ELF-1 (cell line): ENCODE measurements at regions not wholly inside any gene's neighbourhood (a gene's known extent, or its start where the extent isn't known, plus 50 kb on each side); places are given as distances from the start of the nearest gene placed in this dataset.
"Not testable (repeated sequence)": the region's sequence is repeated elsewhere in the genome, so short reads cannot be mapped to it uniquely, and the experiment has no call there.

Experiments used
- DNase-seq: peaks from one replicate; pipeline ENCODE4 v3.0.0-alpha.2; 2016; ENCODE audit warnings: low read depth, low spot score

DNA sequence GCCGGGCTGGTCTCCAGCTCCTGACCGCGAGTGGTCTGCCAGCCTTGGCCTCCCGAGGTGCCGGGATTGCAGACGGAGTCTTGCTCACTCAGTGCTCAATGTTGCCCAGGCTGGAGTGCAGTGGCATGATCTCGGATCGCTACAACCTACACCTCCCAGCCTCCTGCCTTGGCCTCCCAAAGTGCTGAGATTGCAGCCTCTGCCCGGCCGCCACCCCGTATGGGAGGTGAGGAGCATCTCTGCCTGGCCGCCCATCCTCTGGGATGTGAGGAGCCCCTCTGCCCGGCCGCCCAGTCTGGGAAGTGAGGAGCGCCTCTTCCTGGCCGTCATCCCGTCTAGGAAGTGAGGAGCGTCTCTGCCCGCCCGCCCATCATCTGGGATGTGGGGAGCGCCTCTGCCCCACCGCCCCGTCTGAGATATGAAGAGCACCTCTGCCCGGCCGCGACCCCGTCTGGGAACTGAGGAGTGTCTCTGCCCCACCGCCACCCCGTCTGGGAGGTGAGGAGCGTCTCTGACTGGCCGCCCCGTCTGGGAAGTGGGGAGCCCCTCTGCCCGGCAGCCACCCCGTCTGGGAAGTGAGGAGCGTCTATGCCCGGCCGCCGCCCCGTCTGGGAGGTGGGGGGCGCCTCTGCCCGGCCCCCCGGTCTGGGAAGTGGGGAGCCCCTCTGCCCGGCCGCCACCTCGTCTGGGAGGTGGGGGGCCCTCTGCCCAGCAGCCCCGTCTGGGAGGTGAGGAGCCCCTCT lies 861.8 kb upstream of the INTU start:
- not testable (repeated sequence) for DNase-seq

DNA sequence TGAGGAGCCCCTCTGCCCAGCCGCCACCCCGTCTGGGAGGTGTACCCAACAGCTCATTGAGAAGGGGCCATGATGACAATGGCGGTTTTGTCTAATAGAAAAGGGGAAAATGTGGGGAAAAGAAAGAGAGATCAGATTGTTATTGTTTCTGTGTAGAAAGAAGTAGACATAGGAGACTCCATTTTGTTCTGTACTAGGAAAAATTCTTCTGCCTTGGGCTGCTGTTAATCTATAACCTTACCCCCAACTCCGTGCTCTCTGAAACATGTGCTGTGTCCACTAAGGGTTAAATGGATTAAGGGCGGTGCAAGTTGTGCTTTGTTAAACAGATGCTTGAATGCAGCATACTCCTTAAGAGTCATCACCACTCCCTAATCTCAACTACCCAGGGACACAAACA lies 861.1 kb upstream of the INTU start:
- not testable (repeated sequence) for DNase-seq

- DNase-seq, result no peak
Measured at GRCh38 chr4:126772662-126773061, 860.1 kb upstream of the INTU start.

GRCh38 chr4:126775485-126776106 lies 857.2 kb upstream of the INTU start:
- no peak for DNase-seq

GRCh38 chr4:126776361-126776760 lies 856.4 kb upstream of the INTU start:
- no peak for DNase-seq

GRCh38 chr4:126777649-126778048 lies 855.1 kb upstream of the INTU start:
- DNase-seq, result no peak

GRCh38 chr4:126778348-126778747 lies 854.4 kb upstream of the INTU start:
- DNase-seq, result no peak

DNA sequence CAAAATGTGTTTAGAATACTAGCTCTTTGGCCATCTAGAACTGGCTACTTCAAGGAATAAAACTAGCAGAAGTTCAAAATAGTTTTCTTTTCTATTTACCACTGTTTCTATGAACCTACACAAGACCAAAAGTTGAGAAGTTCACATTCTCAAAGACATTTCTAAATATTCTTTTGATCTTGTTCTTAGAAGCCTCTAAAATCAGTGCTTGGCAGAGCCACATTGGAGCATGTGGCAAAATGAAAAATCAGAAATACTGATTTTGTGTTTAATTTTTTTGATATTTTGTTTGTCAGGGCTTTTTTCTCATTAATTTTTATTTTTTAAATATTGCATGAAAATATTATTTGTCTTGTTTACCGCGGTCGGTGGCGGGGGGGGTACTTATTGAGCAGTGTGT lies 853.8 kb upstream of the INTU start:
- DNase-seq, result no peak

- DNase-seq, result peak; percentile 6
Measured at GRCh38 chr4:126779436-126780166, 853.2 kb upstream of the INTU start.

- DNase-seq, result no peak
Measured at GRCh38 chr4:126783191-126783590, 849.6 kb upstream of the INTU start.

DNA sequence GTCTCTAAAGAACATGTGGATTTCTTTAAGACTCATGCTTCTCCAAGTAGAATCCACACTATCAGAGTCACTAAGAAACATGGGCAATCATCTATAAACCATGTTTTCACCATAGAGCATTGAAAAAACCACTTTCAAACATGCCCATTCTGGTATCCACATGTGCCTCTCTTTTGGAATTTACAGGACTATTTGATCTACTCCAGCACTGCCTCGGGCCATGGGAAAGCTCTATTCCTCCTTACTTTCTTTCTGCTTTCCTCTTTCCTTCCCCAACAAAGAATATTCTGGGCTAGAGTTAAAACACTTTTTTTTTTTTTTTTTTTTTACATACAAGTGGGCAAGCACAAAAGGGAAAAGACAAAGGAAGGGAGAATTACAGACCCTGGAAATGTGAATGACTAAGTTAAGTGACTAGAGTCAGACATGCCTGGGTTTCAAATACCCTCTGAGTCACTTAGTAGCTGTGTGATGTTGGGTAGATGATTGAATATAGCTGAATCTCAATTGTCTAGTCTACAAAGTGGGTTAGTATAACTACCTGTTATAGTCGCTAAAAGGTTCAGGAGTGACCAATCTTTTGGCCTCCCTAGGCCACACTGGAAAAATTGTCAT lies 847.7 kb upstream of the INTU start:
- peak; percentile 19 for DNase-seq

DNA sequence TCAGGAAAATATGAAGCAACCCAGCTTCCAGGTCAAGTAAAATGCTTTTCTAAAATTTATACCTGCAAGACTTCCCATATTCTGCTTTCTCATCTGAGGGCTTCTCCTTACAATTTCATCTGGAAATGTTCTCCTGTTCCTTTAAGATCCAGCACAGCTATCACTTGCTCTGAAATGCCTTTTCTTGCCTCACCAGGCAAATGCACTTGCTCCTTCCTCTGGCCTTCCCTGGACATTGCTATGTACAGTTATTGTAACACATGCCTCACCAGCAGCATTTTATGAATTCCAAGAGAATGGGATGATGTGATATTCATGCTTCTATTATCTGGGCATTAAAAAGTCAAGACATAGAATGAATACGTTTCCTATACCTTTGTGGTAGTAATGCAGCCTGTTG lies 842.1 kb upstream of the INTU start:
- no peak for DNase-seq

GRCh38 chr4:126794363-126794762 lies 838.4 kb upstream of the INTU start:
- no peak for DNase-seq

DNA sequence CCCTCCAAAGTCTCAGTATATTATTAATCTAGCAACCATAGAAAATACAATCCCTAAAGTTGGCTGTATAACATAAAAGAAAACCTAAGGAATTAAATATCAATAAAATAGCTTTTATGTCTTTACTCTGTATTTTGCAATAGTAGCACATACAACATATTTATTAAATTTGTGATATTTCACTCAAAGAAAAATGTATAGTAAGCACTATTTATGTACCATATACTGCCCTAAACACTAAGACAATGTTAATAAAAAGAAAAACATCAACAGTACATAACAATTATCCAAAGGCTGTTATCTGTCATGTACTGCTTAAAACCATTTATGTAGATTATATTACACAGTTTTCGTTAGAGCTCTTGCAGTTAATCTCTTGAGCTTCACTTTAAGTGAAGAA lies 834.5 kb upstream of the INTU start:
- no peak for DNase-seq

DNA sequence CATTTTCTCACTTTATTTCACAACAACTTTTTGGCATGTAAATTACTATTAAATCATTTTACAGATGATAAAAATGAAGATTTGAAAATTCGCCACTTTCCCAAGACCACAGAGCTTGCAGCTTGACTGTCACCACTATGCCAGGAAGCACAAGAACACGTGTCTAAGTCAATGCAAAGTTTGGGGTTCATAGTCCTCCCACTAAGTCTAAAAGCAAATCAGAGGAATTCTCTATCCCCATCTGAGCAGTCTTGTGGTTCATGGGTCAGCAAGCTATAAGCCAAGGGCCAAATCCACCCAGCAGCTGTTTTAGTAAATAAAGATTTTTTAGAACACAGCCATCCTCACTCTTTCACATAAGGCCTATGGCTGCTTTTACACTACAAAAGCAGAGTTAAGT lies 833.3 kb upstream of the INTU start:
- DNase-seq, result no peak

GRCh38 chr4:126799971-126800574 lies 832.7 kb upstream of the INTU start:
- no peak for DNase-seq

- DNase-seq, result no peak
Measured at GRCh38 chr4:126800575-126801141, 832.1 kb upstream of the INTU start.

DNA sequence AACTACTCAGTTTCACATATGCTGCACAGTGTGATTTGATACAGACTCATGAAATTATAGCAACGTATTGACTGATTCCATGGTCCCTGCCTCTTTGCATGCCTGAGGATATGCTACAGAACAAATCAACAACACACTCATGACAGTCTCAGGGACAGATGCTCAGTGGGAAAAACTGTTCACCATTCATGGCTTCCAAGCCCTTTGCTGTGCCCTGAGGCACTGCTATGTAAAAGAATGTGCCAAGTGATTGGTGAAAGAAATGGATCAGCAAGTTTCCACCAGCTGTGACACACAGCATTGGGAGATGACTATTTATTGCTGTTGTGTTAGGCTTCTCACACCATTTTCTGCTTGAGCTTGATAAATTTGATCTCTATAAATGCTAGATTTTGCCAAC lies 825.6 kb upstream of the INTU start:
- DNase-seq, result peak; percentile 57

GRCh38 chr4:126812076-126812475 lies 820.7 kb upstream of the INTU start:
- DNase-seq, result no peak

- no peak for DNase-seq
Measured at GRCh38 chr4:126820631-126821030, 812.1 kb upstream of the INTU start.

GRCh38 chr4:126821152-126821551 lies 811.6 kb upstream of the INTU start:
- no peak for DNase-seq

GRCh38 chr4:126825083-126825482 lies 807.7 kb upstream of the INTU start:
- DNase-seq, result no peak
